SJCRH30 (cell line): ENCODE measurements at regions not wholly inside any gene's neighbourhood (a gene's known extent, or its start where the extent isn't known, plus 50 kb on each side); places are given as distances from the start of the nearest gene placed in this dataset.
"Not testable (repeated sequence)": the region's sequence is repeated elsewhere in the genome, so short reads cannot be mapped to it uniquely, and the experiment has no call there.

Experiments used
- DNase-seq, 2 experiments: peaks; one replicate each; pipeline ENCODE4 v3.0.0-alpha.2; 2015 to 2020
- H3K27ac ChIP-seq: fragments of 250-450 bp; sonication (Bioruptor Pico); 2 replicates; pipeline ENCODE4 v1.5.1; 2020; ENCODE audit warnings: mild to moderate bottlenecking, moderate library complexity
- H3K27me3 ChIP-seq: fragments of 250-450 bp; sonication (Bioruptor Pico); 2 replicates; pipeline ENCODE4 v1.5.1; 2020; ENCODE audit warnings: mild to moderate bottlenecking, moderate library complexity
- H3K36me3 ChIP-seq: fragments of 250-450 bp; sonication (Bioruptor Pico); 2 replicates; pipeline ENCODE4 v1.5.1; 2020; ENCODE audit warnings: mild to moderate bottlenecking, moderate library complexity
- H3K4me1 ChIP-seq: fragments of 250-450 bp; sonication (Bioruptor Pico); 2 replicates; pipeline ENCODE4 v1.5.1; 2020; ENCODE audit warnings: mild to moderate bottlenecking, moderate library complexity
- H3K4me3 ChIP-seq: fragments of 250-450 bp; sonication (Bioruptor Pico); 2 replicates; pipeline ENCODE4 v1.5.1; 2020; ENCODE audit warnings: mild to moderate bottlenecking, moderate library complexity
- H3K9me3 ChIP-seq: fragments of 250-450 bp; sonication (Bioruptor Pico); replicated peaks from 2 replicates; pipeline ENCODE4 v1.5.1; 2020; ENCODE audit warnings: mild to moderate bottlenecking, moderate library complexity

- Histone ChIP-seq H3K27ac (no peak overlapping the region), H3K9me3 (no peaks in the 10 kb centered on the region), H3K36me3 (no peaks in the 10 kb centered on the region), H3K27me3 (no peaks in the 10 kb centered on the region), H3K4me1 (no peaks in the 10 kb centered on the region), H3K4me3 (no peak overlapping the region)
- DNase-seq, result no peak
Observed at GRCh38 chr6:11961923-11962322, 50.2 kb upstream of the HIVEP1 start.

GRCh38 chr6:11960909-11961779 is 51.0 kb upstream of the HIVEP1 start:
- H3K9me3 ChIP-seq, result no peaks in the 10 kb centered on the region
- DNase-seq, result no peak
- no peaks in the 10 kb centered on the region for H3K36me3 ChIP-seq
- H3K27ac ChIP-seq, result no peak overlapping the region
- no peaks in the 10 kb centered on the region for H3K4me1 ChIP-seq
- no peaks in the 10 kb centered on the region for H3K27me3 ChIP-seq
- no peak overlapping the region for H3K4me3 ChIP-seq

- Histone ChIP-seq H3K27ac (no peak overlapping the region), H3K4me1 (peaks cover 9% of the 10 kb centered on the region), H3K4me3 (no peak overlapping the region), H3K36me3 (no peaks in the 10 kb centered on the region), H3K27me3 (no peaks in the 10 kb centered on the region), H3K9me3 (no peaks in the 10 kb centered on the region)
- DNase-seq, result no peak
Observed at GRCh38 chr6:11956781-11957180, 55.3 kb upstream of the HIVEP1 start.

- DNase-seq, result peak; percentile 8 to 71
- Histone ChIP-seq H3K9me3 (no peaks in the 10 kb centered on the region), H3K4me1 (peaks cover 9% of the 10 kb centered on the region), H3K27me3 (no peaks in the 10 kb centered on the region), H3K36me3 (no peaks in the 10 kb centered on the region), H3K27ac (peak overlapping the region; percentile 72), H3K4me3 (peak overlapping the region; percentile 33)
Observed at GRCh38 chr6:11953641-11954040, 58.5 kb upstream of the HIVEP1 start.

GRCh38 chr6:11952316-11952715 is 59.8 kb upstream of the HIVEP1 start:
- no peak for DNase-seq
- Histone ChIP-seq H3K4me3 (no peak overlapping the region), H3K9me3 (no peaks in the 10 kb centered on the region), H3K4me1 (peaks cover 9% of the 10 kb centered on the region), H3K36me3 (no peaks in the 10 kb centered on the region), H3K27me3 (no peaks in the 10 kb centered on the region), H3K27ac (no peak overlapping the region)

GRCh38 chr6:11951868-11952267 is 60.2 kb upstream of the HIVEP1 start:
- peaks cover 9% of the 10 kb centered on the region for H3K4me1 ChIP-seq
- no peaks in the 10 kb centered on the region for H3K27me3 ChIP-seq
- H3K27ac ChIP-seq, result no peak overlapping the region
- no peak overlapping the region for H3K4me3 ChIP-seq
- no peak for DNase-seq
- no peaks in the 10 kb centered on the region for H3K9me3 ChIP-seq
- no peaks in the 10 kb centered on the region for H3K36me3 ChIP-seq

GRCh38 chr6:11950109-11950508 is 62.0 kb upstream of the HIVEP1 start:
- DNase-seq, result no peak
- no peak overlapping the region for H3K27ac ChIP-seq
- peaks cover 9% of the 10 kb centered on the region for H3K4me1 ChIP-seq

GRCh38 chr6:11947575-11947974 is 64.5 kb upstream of the HIVEP1 start:
- Histone ChIP-seq H3K9me3 (no peaks in the 10 kb centered on the region), H3K4me3 (no peak overlapping the region), H3K27me3 (no peaks in the 10 kb centered on the region), H3K4me1 (no peaks in the 10 kb centered on the region), H3K36me3 (no peaks in the 10 kb centered on the region), H3K27ac (no peak overlapping the region)
- no peak for DNase-seq

More at GRCh38 chr6:11950109-11950508, 62.0 kb upstream of the HIVEP1 start:
- no peaks in the 10 kb centered on the region for H3K27me3 ChIP-seq
- no peaks in the 10 kb centered on the region for H3K36me3 ChIP-seq
- H3K4me3 ChIP-seq, result no peak overlapping the region
- no peaks in the 10 kb centered on the region for H3K9me3 ChIP-seq

- no peak overlapping the region for H3K4me3 ChIP-seq
- H3K4me1 ChIP-seq, result no peaks in the 10 kb centered on the region
- DNase-seq, result no peak
- no peaks in the 10 kb centered on the region for H3K27me3 ChIP-seq
- no peak overlapping the region for H3K27ac ChIP-seq
- H3K36me3 ChIP-seq, result no peaks in the 10 kb centered on the region
- no peaks in the 10 kb centered on the region for H3K9me3 ChIP-seq
Observed at GRCh38 chr6:11947063-11947462, 65.0 kb upstream of the HIVEP1 start.

GRCh38 chr6:11944111-11944510 is 68.0 kb upstream of the HIVEP1 start:
- Histone ChIP-seq H3K4me3 (no peak overlapping the region), H3K36me3 (no peaks in the 10 kb centered on the region), H3K27ac (no peak overlapping the region), H3K4me1 (no peaks in the 10 kb centered on the region), H3K9me3 (no peaks in the 10 kb centered on the region), H3K27me3 (no peaks in the 10 kb centered on the region)
- no peak for DNase-seq

GRCh38 chr6:11943060-11943459 is 69.1 kb upstream of the HIVEP1 start:
- DNase-seq, result no peak
- Histone ChIP-seq H3K4me1 (no peaks in the 10 kb centered on the region), H3K27me3 (no peaks in the 10 kb centered on the region), H3K4me3 (no peak overlapping the region), H3K27ac (no peak overlapping the region), H3K36me3 (no peaks in the 10 kb centered on the region), H3K9me3 (no peaks in the 10 kb centered on the region)

- Histone ChIP-seq H3K27ac (no peak overlapping the region), H3K9me3 (no peaks in the 10 kb centered on the region), H3K4me3 (no peak overlapping the region), H3K4me1 (no peaks in the 10 kb centered on the region), H3K27me3 (no peaks in the 10 kb centered on the region), H3K36me3 (no peaks in the 10 kb centered on the region)
- DNase-seq, result no peak
Observed at GRCh38 chr6:11942185-11942864, 69.8 kb upstream of the HIVEP1 start.

GRCh38 chr6:11940532-11941166 is 71.5 kb upstream of the HIVEP1 start:
- not testable (repeated sequence) for H3K4me3 ChIP-seq, H3K27me3 ChIP-seq, H3K4me1 ChIP-seq, H3K36me3 ChIP-seq, DNase-seq, H3K9me3 ChIP-seq, H3K27ac ChIP-seq

GRCh38 chr6:11938285-11938890 is 73.7 kb upstream of the HIVEP1 start:
- Histone ChIP-seq H3K4me3 (no peak overlapping the region), H3K27ac (no peak overlapping the region), H3K9me3 (no peaks in the 10 kb centered on the region), H3K36me3 (no peaks in the 10 kb centered on the region), H3K4me1 (no peaks in the 10 kb centered on the region), H3K27me3 (no peaks in the 10 kb centered on the region)
- DNase-seq, result no peak

- no peak overlapping the region for H3K4me3 ChIP-seq
- H3K27ac ChIP-seq, result no peak overlapping the region
- DNase-seq, result no peak
- H3K4me1 ChIP-seq, result no peaks in the 10 kb centered on the region
- H3K27me3 ChIP-seq, result no peaks in the 10 kb centered on the region
- no peaks in the 10 kb centered on the region for H3K9me3 ChIP-seq
- no peaks in the 10 kb centered on the region for H3K36me3 ChIP-seq
Observed at GRCh38 chr6:11934638-11935037, 77.5 kb upstream of the HIVEP1 start.
